ENCODE measurements at regions not wholly inside any gene's neighbourhood (a gene's known extent, or its start where the extent isn't known, plus 50 kb on each side); places are given as distances from the start of the nearest gene placed in this dataset.

- Histone ChIP-seq H3K27ac (peak overlapping the region; percentile 34 to 41), H3K27me3 (replicated peaks; ENCODE audit: insufficient read depth) (no peaks in the 10 kb centered on the region), H3K36me3 (no peaks in the 10 kb centered on the region), H3K9me3 (no peaks in the 10 kb centered on the region), H3K4me3 (no peak overlapping the region), H3K4me1 (ENCODE audit: control insufficient read depth in 1 of 2, low read depth in 2 of 2) (peaks cover 25 to 56% of the 10 kb centered on the region in 2 donors)
- DNase-seq (ENCODE audit: low spot score) (no peak), ATAC-seq (ENCODE audit: insufficient number of reproducible peaks, low FRiP score, low read depth) (no peak)
- TF ChIP-seq CTCF (IDR thresholded peaks at IDR 0.05) = no peak
These were observed 55.2 kb downstream of the GARRE1 start for GRCh38 chr19:34309368-34310138.

DNA sequence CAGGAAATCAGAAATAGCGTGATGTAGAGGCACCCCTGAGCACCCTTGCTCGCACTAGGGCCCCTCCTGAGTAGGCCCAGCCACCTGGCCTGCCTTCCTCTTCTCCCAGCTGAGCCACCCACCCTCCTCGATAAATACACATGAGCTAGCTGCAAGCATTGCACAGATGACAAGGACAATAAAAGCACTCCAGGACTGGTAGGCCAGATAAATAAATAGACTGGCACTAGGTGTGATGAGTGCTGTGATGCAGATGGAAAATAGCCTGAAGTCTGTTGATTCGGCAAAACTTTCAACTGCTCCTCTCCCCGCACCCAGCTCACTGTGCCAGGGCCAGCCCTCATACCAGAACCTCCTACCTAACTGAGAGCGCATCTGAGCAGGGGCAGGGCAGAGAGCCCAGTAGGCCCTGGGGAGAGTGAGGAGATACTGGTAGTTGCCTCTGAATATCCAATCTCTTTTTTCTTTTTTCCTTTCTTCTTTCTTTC lies 54.5 kb upstream of the GPI start:
- Histone ChIP-seq H3K27me3 (replicated peaks; ENCODE audit: insufficient read depth) (no peaks in the 10 kb centered on the region), H3K4me1 (ENCODE audit: control insufficient read depth in 1 of 2, low read depth in 2 of 2) (peaks cover 20 to 49% of the 10 kb centered on the region in 2 donors), H3K36me3 (no peaks in the 10 kb centered on the region), H3K27ac (peak overlapping the region; percentile 34 to 41), H3K9me3 (no peaks in the 10 kb centered on the region), H3K4me3 (peak overlapping the region; percentile 19)
- TF ChIP-seq CTCF (IDR thresholded peaks at IDR 0.05) = no peak
- DNase-seq (ENCODE audit: low spot score) (no peak), ATAC-seq (ENCODE audit: insufficient number of reproducible peaks, low FRiP score, low read depth) (no peak)

DNA sequence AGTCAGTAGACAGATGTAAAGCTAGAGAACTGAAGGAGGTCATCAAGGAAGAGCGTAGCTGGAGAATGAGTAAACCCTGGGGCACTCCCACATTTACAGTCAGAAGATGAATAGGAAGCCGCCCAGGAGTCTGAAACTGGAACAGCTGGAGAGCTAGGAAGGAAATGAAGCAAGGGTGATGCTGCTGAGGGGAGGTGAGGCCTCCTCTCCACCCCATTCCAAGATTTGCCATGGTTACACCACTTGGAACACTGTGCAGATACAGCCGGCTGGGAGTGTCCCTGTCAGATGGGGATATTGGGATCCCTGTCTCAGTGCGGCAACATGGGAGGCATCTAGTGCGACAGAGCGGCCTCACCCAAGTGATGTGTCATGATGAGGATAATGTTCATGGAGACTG lies 51.8 kb upstream of the GPI start:
- ATAC-seq (ENCODE audit: insufficient number of reproducible peaks, low FRiP score, low read depth) (no peak), DNase-seq (ENCODE audit: low spot score) (no peak)
- TF ChIP-seq CTCF (IDR thresholded peaks at IDR 0.05) = no peak
- Histone ChIP-seq H3K36me3 (no peaks in the 10 kb centered on the region), H3K4me1 (ENCODE audit: control insufficient read depth in 1 of 2, low read depth in 2 of 2) (peaks cover 15 to 42% of the 10 kb centered on the region in 2 donors), H3K4me3 (no peak overlapping the region), H3K27ac (no peak overlapping the region), H3K9me3 (no peaks in the 10 kb centered on the region), H3K27me3 (replicated peaks; ENCODE audit: insufficient read depth) (no peaks in the 10 kb centered on the region)

DNA sequence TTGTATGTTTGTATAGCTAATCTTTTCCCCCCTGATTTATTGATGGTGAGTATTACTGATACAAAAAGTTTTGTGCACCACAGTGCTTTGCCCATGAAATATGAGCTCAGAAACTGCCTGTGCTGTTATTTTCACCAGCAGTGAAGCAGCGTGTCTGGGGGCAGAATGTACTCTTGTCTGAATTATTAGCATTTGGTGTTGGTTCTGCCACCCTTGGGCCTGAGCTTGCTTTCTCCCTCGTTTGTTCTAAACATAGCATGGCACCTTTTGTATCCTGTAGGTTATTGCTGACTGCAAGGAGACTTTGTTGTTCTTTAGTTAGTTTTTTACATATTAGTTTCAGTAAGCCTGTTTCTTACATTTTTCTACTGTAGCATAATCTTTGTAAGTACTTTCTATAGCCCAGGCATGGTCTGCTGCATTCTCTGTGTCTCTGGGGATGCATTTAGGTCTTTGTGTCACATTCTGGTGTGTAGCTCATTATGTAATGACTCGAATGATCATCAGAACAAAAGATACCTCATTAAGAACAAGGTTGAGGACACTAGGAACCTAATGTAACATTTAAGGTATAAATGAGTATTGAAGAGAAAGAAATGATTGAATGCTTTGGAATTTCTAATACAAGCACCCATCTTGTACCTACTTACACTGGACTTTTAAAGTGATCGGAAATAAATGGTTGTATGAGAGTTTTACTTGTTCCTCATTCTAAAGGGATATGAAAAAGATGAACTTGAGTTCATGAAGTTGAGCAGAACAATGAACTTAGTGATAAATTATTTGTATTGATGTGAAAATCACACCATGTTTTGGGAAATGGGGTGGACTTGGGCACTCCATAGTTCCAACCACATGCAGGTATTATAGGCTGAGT lies 50.3 kb upstream of the GPI start:
- ATAC-seq (ENCODE audit: insufficient number of reproducible peaks, low FRiP score, low read depth) (no peak), DNase-seq (ENCODE audit: low spot score) (no peak)
- no peaks in the 10 kb centered on the region for H3K36me3 ChIP-seq
- no peak overlapping the region for H3K4me3 ChIP-seq
- no peak overlapping the region for H3K27ac ChIP-seq
- no peaks in the 10 kb centered on the region for H3K27me3 ChIP-seq (replicated peaks; ENCODE audit: insufficient read depth)
- H3K9me3 ChIP-seq = no peaks in the 10 kb centered on the region
- H3K4me1 ChIP-seq (ENCODE audit: control insufficient read depth in 1 of 2, low read depth in 2 of 2) = peaks cover 24 to 48% of the 10 kb centered on the region in 2 donors
- no peak for TF ChIP-seq CTCF (IDR thresholded peaks at IDR 0.05)

Data from thoracic aorta (tissue), 2 donors.